GM18507 (cell line): ENCODE measurements at regions not wholly inside any gene's neighbourhood (a gene's known extent, or its start where the extent isn't known, plus 50 kb on each side); places are given as distances from the start of the nearest gene placed in this dataset.

Experiments
- DNase-seq: peaks from one replicate; pipeline ENCODE4 v3.0.0; 2011; ENCODE audit warnings: low read depth; ENCODE audit not compliant: insufficient read length; ENCODE audit errors: extremely low spot score
- FAIRE-seq: peaks from 2 replicates; lab custom pipeline; 2011; peaks lifted over from hg19 to GRCh38; lab: Jason Lieb, UNC

GRCh38 chr5:124796495-124796894 is 50.1 kb upstream of the ZNF608 start:
- FAIRE-seq (no peak), DNase-seq (no peak)

GRCh38 chr5:124797665-124798087 is 51.2 kb upstream of the ZNF608 start:
- no peak for FAIRE-seq
- no peak for DNase-seq

- FAIRE-seq = no peak
- no peak for DNase-seq
Measured at GRCh38 chr5:124798890-124799289, 52.5 kb upstream of the ZNF608 start.

GRCh38 chr5:124801551-124801950 is 55.1 kb upstream of the ZNF608 start:
- no peak for DNase-seq
- no peak for FAIRE-seq

GRCh38 chr5:124803617-124804323 is 57.3 kb upstream of the ZNF608 start:
- DNase-seq (no peak), FAIRE-seq (no peak)

GRCh38 chr5:124806026-124806372 is 59.6 kb upstream of the ZNF608 start:
- no peak for FAIRE-seq
- no peak for DNase-seq

- no peak for FAIRE-seq
- DNase-seq = no peak
Measured at GRCh38 chr5:124806373-124807077, 60.1 kb upstream of the ZNF608 start.

- FAIRE-seq (no peak), DNase-seq (no peak)
Measured at GRCh38 chr5:124808842-124809268, 62.4 kb upstream of the ZNF608 start.

GRCh38 chr5:124810396-124811006 is 64.1 kb upstream of the ZNF608 start:
- FAIRE-seq = no peak

GRCh38 chr5:124812771-124813358 is 66.4 kb upstream of the ZNF608 start:
- FAIRE-seq (no peak), DNase-seq (no peak)

More at GRCh38 chr5:124810396-124811006, 64.1 kb upstream of the ZNF608 start:
- no peak for DNase-seq

- no peak for DNase-seq
- no peak for FAIRE-seq
Measured at GRCh38 chr5:124816381-124816780, 69.9 kb upstream of the ZNF608 start.

GRCh38 chr5:124819201-124819600 is 72.8 kb upstream of the ZNF608 start:
- DNase-seq (no peak), FAIRE-seq (no peak)

GRCh38 chr5:124822647-124823046 is 76.2 kb upstream of the ZNF608 start:
- DNase-seq (no peak), FAIRE-seq (no peak)

- DNase-seq (no peak), FAIRE-seq (peak; percentile 9)
Measured at GRCh38 chr5:124823380-124823779, 76.9 kb upstream of the ZNF608 start.

- peak; percentile 49 for FAIRE-seq
- no peak for DNase-seq
Measured at GRCh38 chr5:124824637-124825158, 78.3 kb upstream of the ZNF608 start.

- FAIRE-seq = no peak
- DNase-seq = no peak
Measured at GRCh38 chr5:124825250-124825982, 79.0 kb upstream of the ZNF608 start.

- no peak for FAIRE-seq
- no peak for DNase-seq
Measured at GRCh38 chr5:124825983-124826337, 79.5 kb upstream of the ZNF608 start.

GRCh38 chr5:124828731-124829234 is 82.3 kb upstream of the ZNF608 start:
- DNase-seq (no peak), FAIRE-seq (peak; percentile 38)

- FAIRE-seq = no peak
- DNase-seq = no peak
Measured at GRCh38 chr5:124831687-124832240, 85.3 kb upstream of the ZNF608 start.
